ENCODE measurements at regions not wholly inside any gene's neighbourhood (a gene's known extent, or its start where the extent isn't known, plus 50 kb on each side); places are given as distances from the start of the nearest gene placed in this dataset.

DNA sequence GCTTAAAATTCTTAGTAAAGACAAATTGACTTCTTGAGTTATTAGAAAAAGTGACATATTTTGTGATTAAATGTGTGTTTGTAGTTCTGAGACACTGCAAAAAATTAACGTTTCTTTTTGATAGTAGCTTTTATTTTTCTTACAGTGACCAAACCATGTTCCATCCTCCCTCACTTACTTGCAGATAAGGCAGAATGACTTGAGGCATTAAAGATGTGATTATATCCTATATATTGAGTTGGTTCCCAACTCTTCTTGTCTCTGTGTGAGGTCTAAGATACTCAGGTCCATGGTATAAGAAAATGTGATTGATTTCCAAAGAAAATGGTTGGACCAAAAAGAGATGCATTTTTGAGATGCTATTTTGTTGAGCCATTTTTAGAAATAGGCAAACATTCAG is 238.3 kb upstream of the NR2F2 start:
- TF ChIP-seq, protein P1, sequence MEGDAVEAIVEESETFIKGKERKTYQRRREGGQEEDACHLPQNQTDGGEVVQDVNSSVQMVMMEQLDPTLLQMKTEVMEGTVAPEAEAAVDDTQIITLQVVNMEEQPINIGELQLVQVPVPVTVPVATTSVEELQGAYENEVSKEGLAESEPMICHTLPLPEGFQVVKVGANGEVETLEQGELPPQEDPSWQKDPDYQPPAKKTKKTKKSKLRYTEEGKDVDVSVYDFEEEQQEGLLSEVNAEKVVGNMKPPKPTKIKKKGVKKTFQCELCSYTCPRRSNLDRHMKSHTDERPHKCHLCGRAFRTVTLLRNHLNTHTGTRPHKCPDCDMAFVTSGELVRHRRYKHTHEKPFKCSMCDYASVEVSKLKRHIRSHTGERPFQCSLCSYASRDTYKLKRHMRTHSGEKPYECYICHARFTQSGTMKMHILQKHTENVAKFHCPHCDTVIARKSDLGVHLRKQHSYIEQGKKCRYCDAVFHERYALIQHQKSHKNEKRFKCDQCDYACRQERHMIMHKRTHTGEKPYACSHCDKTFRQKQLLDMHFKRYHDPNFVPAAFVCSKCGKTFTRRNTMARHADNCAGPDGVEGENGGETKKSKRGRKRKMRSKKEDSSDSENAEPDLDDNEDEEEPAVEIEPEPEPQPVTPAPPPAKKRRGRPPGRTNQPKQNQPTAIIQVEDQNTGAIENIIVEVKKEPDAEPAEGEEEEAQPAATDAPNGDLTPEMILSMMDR (conservative IDR thresholded peaks at IDR 0.05; ENCODE audit: low read depth, low read length): no peak
- TF ChIP-seq EZH2 (IDR thresholded peaks at IDR 0.05; ENCODE audit: borderline replicate concordance, low read depth, low read length, poor library complexity, severe bottlenecking): no peak
